ENCODE measurements at regions not wholly inside any gene's neighbourhood (a gene's known extent, or its start where the extent isn't known, plus 50 kb on each side); places are given as distances from the start of the nearest gene placed in this dataset.

- peak; percentile 2 to 4 for DNase-seq
These were observed 236.9 kb downstream of the AR start for GRCh38 chrX:67780694-67781109.

GRCh38 chrX:67781132-67781531, 237.3 kb downstream of the AR start:
- DNase-seq = no peak

- DNase-seq = no peak
These were observed 240.9 kb downstream of the AR start for GRCh38 chrX:67784712-67785111.

GRCh38 chrX:67787196-67787595, 243.4 kb downstream of the AR start:
- no peak for DNase-seq

GRCh38 chrX:67789536-67789935, 245.7 kb downstream of the AR start:
- DNase-seq = no peak
